HL-60 (cell line): ENCODE measurements at regions not wholly inside any gene's neighbourhood (a gene's known extent, or its start where the extent isn't known, plus 50 kb on each side); places are given as distances from the start of the nearest gene placed in this dataset.

ENCODE experiments used
- DNase-seq, 2 experiments: peaks; one replicate each; pipeline ENCODE4 v3.0.0-alpha.2; 2010 to 2020; ENCODE audit warnings: low read depth in 1 of 2, low spot score in 1 of 2
- H3K27ac ChIP-seq: fragments of 250-450 bp; sonication (Bioruptor Pico); replicated peaks from 2 replicates; pipeline ENCODE4 v1.5.1; 2020; ENCODE audit warnings: mild to moderate bottlenecking, moderate library complexity
- H3K27me3 ChIP-seq: fragments of 250-450 bp; sonication (Bioruptor Pico); 2 replicates; pipeline ENCODE4 v1.5.1; 2021; ENCODE audit warnings: mild to moderate bottlenecking, moderate library complexity; ENCODE audit not compliant: insufficient read depth, poor library complexity, severe bottlenecking
- H3K4me3 ChIP-seq: replicated peaks from 2 replicates; pipeline ENCODE4 v1.5.1; 2011; ENCODE audit warnings: mild to moderate bottlenecking, control low read depth, low read length; ENCODE audit not compliant: insufficient read depth
- CTCF ChIP-seq: IDR thresholded peaks from one replicate; pipeline ENCODE4 v1.5.1; 2011; ENCODE audit warnings: low read length, control low read depth, inconsistent platforms; ENCODE audit not compliant: insufficient read depth
- GABPA ChIP-seq: IDR thresholded peaks from 2 replicates; pipeline ENCODE4 v1.6.1; 2012; ENCODE audit warnings: low read depth
- POLR2AphosphoS5 ChIP-seq: IDR thresholded peaks from 2 replicates; pipeline ENCODE4 v1.6.1; 2012; ENCODE audit warnings: low read depth
- SPI1 ChIP-seq: IDR thresholded peaks from 2 replicates; pipeline ENCODE4 v1.6.1; 2012; ENCODE audit warnings: low read depth, mild to moderate bottlenecking, borderline replicate concordance
- TF ChIP-seq, protein P1 (sequence below): IDR thresholded peaks from 2 replicates; pipeline ENCODE4 v1.6.1; 2012; ENCODE audit warnings: low read depth; ENCODE audit not compliant: insufficient replicate concordance

- Histone ChIP-seq H3K27ac (no peak overlapping the region), H3K27me3 (no peaks in the 10 kb centered on the region), H3K4me3 (no peak overlapping the region)
- TF ChIP-seq POLR2AphosphoS5, result no peak
- TF ChIP-seq CTCF, result no peak
- no peak for TF ChIP-seq SPI1
- no peak for TF ChIP-seq GABPA
- TF ChIP-seq, protein P1, sequence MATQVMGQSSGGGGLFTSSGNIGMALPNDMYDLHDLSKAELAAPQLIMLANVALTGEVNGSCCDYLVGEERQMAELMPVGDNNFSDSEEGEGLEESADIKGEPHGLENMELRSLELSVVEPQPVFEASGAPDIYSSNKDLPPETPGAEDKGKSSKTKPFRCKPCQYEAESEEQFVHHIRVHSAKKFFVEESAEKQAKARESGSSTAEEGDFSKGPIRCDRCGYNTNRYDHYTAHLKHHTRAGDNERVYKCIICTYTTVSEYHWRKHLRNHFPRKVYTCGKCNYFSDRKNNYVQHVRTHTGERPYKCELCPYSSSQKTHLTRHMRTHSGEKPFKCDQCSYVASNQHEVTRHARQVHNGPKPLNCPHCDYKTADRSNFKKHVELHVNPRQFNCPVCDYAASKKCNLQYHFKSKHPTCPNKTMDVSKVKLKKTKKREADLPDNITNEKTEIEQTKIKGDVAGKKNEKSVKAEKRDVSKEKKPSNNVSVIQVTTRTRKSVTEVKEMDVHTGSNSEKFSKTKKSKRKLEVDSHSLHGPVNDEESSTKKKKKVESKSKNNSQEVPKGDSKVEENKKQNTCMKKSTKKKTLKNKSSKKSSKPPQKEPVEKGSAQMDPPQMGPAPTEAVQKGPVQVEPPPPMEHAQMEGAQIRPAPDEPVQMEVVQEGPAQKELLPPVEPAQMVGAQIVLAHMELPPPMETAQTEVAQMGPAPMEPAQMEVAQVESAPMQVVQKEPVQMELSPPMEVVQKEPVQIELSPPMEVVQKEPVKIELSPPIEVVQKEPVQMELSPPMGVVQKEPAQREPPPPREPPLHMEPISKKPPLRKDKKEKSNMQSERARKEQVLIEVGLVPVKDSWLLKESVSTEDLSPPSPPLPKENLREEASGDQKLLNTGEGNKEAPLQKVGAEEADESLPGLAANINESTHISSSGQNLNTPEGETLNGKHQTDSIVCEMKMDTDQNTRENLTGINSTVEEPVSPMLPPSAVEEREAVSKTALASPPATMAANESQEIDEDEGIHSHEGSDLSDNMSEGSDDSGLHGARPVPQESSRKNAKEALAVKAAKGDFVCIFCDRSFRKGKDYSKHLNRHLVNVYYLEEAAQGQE, result no peak
- no peak for DNase-seq
These were observed 980.6 kb upstream of the EYS start for GRCh38 chr6:66687611-66688140.

DNA sequence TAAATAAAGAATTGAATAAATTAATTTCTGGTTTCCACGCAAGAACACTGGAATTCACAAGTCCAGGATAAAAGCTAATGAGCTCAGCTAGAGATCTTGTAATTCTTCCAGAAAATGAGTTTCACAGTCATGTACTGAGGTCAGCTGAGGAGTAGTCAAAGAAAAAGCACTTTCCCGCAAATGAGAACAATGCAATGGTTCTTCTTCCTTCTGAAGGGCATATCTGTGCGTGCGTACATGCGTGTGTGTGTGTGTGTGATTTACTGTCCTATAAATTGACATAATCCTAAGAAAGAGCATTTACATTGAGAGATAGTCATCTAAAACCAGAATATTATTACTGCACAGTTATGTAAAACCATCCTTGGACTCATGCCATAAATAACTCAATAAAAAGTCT is 968.9 kb upstream of the EYS start:
- no peak for TF ChIP-seq SPI1
- TF ChIP-seq, protein P1, result no peak
- no peak for TF ChIP-seq POLR2AphosphoS5
- TF ChIP-seq CTCF, result no peak
- no peak for TF ChIP-seq GABPA
- no peak overlapping the region for H3K27ac ChIP-seq
- H3K4me3 ChIP-seq, result no peak overlapping the region
- no peaks in the 10 kb centered on the region for H3K27me3 ChIP-seq
- no peak for DNase-seq

DNA sequence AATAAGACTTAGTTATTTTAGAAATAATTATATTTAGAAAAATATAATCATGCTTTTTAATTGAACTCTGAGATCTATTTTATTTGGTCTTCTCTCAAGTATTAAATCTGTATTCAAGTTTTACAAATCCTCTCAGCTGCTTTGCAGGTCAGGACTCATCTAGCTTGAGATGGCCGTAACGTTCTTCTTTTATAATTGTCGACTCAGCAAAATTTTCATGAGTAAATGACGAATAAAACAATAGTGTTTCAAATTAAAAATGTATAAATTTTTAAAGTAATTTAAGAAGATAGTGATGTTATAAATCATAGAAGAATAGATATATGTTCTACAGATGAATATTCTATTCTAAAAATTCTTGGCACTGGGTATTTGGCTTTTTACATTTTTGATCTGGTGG is 957.1 kb upstream of the EYS start:
- no peak overlapping the region for H3K4me3 ChIP-seq
- no peak for TF ChIP-seq POLR2AphosphoS5
- no peak for TF ChIP-seq SPI1
- no peak for TF ChIP-seq CTCF
- TF ChIP-seq GABPA, result no peak
- TF ChIP-seq, protein P1, result no peak
- no peaks in the 10 kb centered on the region for H3K27me3 ChIP-seq
- no peak overlapping the region for H3K27ac ChIP-seq
- DNase-seq, result no peak
